Memory B cell (primary cell): ENCODE measurements at regions not wholly inside any gene's neighbourhood (a gene's known extent, or its start where the extent isn't known, plus 50 kb on each side); places are given as distances from the start of the nearest gene placed in this dataset.

Experiments used
- ATAC-seq: fragments of 150-1000 bp; cut with Tn5 transposase; 2 replicates; pipeline ENCODE4 v1.10.0; 2021; ENCODE audit warnings: low read depth, mild to moderate bottlenecking, moderate library complexity
- DNase-seq, 2 donors: peaks; one replicate each; pipeline ENCODE4 v3.0.0; 2022; ENCODE audit warnings: low spot score in 2 of 2
- H3K27ac Mint-ChIP-seq: one replicate; pipeline ENCODE4 v1.8.0; 2022; ENCODE audit warnings: mild to moderate bottlenecking, moderate library complexity, mixed read lengths
- H3K27me3 Mint-ChIP-seq: one replicate; pipeline ENCODE4 v1.8.0; 2022; ENCODE audit warnings: mixed read lengths
- H3K36me3 Mint-ChIP-seq: one replicate; pipeline ENCODE4 v1.8.0; 2022; ENCODE audit warnings: mild to moderate bottlenecking, mixed read lengths
- H3K4me1 Mint-ChIP-seq: one replicate; pipeline ENCODE4 v1.8.0; 2022; ENCODE audit warnings: mixed read lengths
- H3K4me3 Mint-ChIP-seq: one replicate; pipeline ENCODE4 v1.8.0; 2022; ENCODE audit warnings: mild to moderate bottlenecking, moderate library complexity, mixed read lengths
- H3K9me3 Mint-ChIP-seq: one replicate; pipeline ENCODE4 v1.8.0; 2022; ENCODE audit warnings: mixed read lengths

- H3K9me3 Mint-ChIP-seq = no peaks in the 10 kb centered on the region
- no peak overlapping the region for H3K27ac Mint-ChIP-seq
- H3K27me3 Mint-ChIP-seq = no peaks in the 10 kb centered on the region
- no peak overlapping the region for H3K4me3 Mint-ChIP-seq
- ATAC-seq = no peak
- H3K4me1 Mint-ChIP-seq = peaks cover 44% of the 10 kb centered on the region
- no peaks in the 10 kb centered on the region for H3K36me3 Mint-ChIP-seq
- DNase-seq = no peak
These were observed 50.3 kb upstream of the PSD2 start for GRCh38 chr5:139745132-139745799.

- no peaks in the 10 kb centered on the region for H3K27me3 Mint-ChIP-seq
- no peaks in the 10 kb centered on the region for H3K9me3 Mint-ChIP-seq
- DNase-seq (peak; percentile 56 to 60), ATAC-seq (peak; percentile 56)
- H3K4me3 Mint-ChIP-seq = peak overlapping the region; percentile 91
- peak overlapping the region; percentile 50 for H3K27ac Mint-ChIP-seq
- H3K4me1 Mint-ChIP-seq = peaks cover 40% of the 10 kb centered on the region
- no peaks in the 10 kb centered on the region for H3K36me3 Mint-ChIP-seq
These were observed 49.6 kb upstream of the PSD2 start for GRCh38 chr5:139745800-139746690.
